ENCODE measurements at regions not wholly inside any gene's neighbourhood (a gene's known extent, or its start where the extent isn't known, plus 50 kb on each side); places are given as distances from the start of the nearest gene placed in this dataset.

GRCh38 chr6:151671195-151671594 lies 136.3 kb upstream of the ESR1 start:
- TF ChIP-seq CTCF (IDR thresholded peaks at IDR 0.05; ENCODE audit: low read depth, low read length, missing control alignments) = no peak
- no peak for DNase-seq (ENCODE audit: low read depth)
- H3K4me3 ChIP-seq (ENCODE audit: low read depth, low read length) = no peak overlapping the region

GRCh38 chr6:151674578-151674977 lies 132.9 kb upstream of the ESR1 start:
- DNase-seq (ENCODE audit: low read depth) = no peak
- H3K4me3 ChIP-seq (ENCODE audit: low read depth, low read length) = no peak overlapping the region
- no peak for TF ChIP-seq CTCF (IDR thresholded peaks at IDR 0.05; ENCODE audit: low read depth, low read length, missing control alignments)

- DNase-seq (ENCODE audit: low read depth) = no peak
- TF ChIP-seq CTCF (IDR thresholded peaks at IDR 0.05; ENCODE audit: low read depth, low read length, missing control alignments) = peak; percentile 96
- H3K4me3 ChIP-seq (ENCODE audit: low read depth, low read length) = no peak overlapping the region
Measured at GRCh38 chr6:151675746-151676459, 131.6 kb upstream of the ESR1 start.

GRCh38 chr6:151676460-151676945 lies 131.0 kb upstream of the ESR1 start:
- no peak overlapping the region for H3K4me3 ChIP-seq (ENCODE audit: low read depth, low read length)
- no peak for DNase-seq (ENCODE audit: low read depth)
- TF ChIP-seq CTCF (IDR thresholded peaks at IDR 0.05; ENCODE audit: low read depth, low read length, missing control alignments) = no peak

- no peak for TF ChIP-seq CTCF (IDR thresholded peaks at IDR 0.05; ENCODE audit: low read depth, low read length, missing control alignments)
- no peak for DNase-seq (ENCODE audit: low read depth)
- H3K4me3 ChIP-seq (ENCODE audit: low read depth, low read length) = no peak overlapping the region
Measured at GRCh38 chr6:151677404-151677803, 130.1 kb upstream of the ESR1 start.

GRCh38 chr6:151679081-151679480 lies 128.4 kb upstream of the ESR1 start:
- no peak for DNase-seq (ENCODE audit: low read depth)
- no peak overlapping the region for H3K4me3 ChIP-seq (ENCODE audit: low read depth, low read length)
- TF ChIP-seq CTCF (IDR thresholded peaks at IDR 0.05; ENCODE audit: low read depth, low read length, missing control alignments) = no peak

GRCh38 chr6:151679941-151680340 lies 127.5 kb upstream of the ESR1 start:
- no peak overlapping the region for H3K4me3 ChIP-seq (ENCODE audit: low read depth, low read length)
- no peak for DNase-seq (ENCODE audit: low read depth)
- no peak for TF ChIP-seq CTCF (IDR thresholded peaks at IDR 0.05; ENCODE audit: low read depth, low read length, missing control alignments)
